Peyer's patch (tissue), 4 donors: ENCODE measurements at regions not wholly inside any gene's neighbourhood (a gene's known extent, or its start where the extent isn't known, plus 50 kb on each side); places are given as distances from the start of the nearest gene placed in this dataset.

ENCODE experiments used
- CTCF ChIP-seq, 6 experiments: fragments of 450-650 bp in 4 of 6; fragments of 200-600 bp in 2 of 6; sonication (generic) in 1 of 6; IDR thresholded peaks; one replicate each; pipeline ENCODE4 v1.5.1; 2017 to 2019; ENCODE audit warnings: antibody characterized with exemption in 6 of 6, mild to moderate bottlenecking in 3 of 6, moderate library complexity in 1 of 6
- POLR2A ChIP-seq, 2 donors: fragments of 450-650 bp; IDR thresholded peaks; one replicate each; pipeline ENCODE4 v1.5.1; 2017; ENCODE audit warnings: antibody characterized with exemption in 2 of 2, mild to moderate bottlenecking in 2 of 2, moderate library complexity in 2 of 2

- TF ChIP-seq CTCF (IDR thresholded peaks at IDR 0.05) (no peak), POLR2A (IDR thresholded peaks at IDR 0.05) (no peak)
Observed at GRCh38 chr3:177490626-177491025, 293.3 kb upstream of the TBL1XR1 start.
